Cardiac muscle cell (in vitro differentiated cells and primary cell): ENCODE measurements at regions not wholly inside any gene's neighbourhood (a gene's known extent, or its start where the extent isn't known, plus 50 kb on each side); places are given as distances from the start of the nearest gene placed in this dataset.

Source experiments
- DNase-seq, 2 donors: peaks; one replicate each; pipeline versions ENCODE4 v3.0.0 to v3.0.0-alpha.2; 2010 to 2017; ENCODE audit warnings: low read depth in 1 of 2, low spot score in 1 of 2
- H3K27ac ChIP-seq: fragments of 200-600 bp; sonication (generic); 2 replicates; pipeline ENCODE4 v1.5.1; 2016
- H3K27me3 ChIP-seq: fragments of 200-600 bp; sonication (generic); 2 replicates; pipeline ENCODE4 v1.6.0; 2016; ENCODE audit warnings: control low read depth
- H3K36me3 ChIP-seq: fragments of 200-600 bp; sonication (generic); 2 replicates; pipeline ENCODE4 v1.5.1; 2016; ENCODE audit warnings: control low read depth
- H3K4me1 ChIP-seq: fragments of 200-600 bp; sonication (generic); 2 replicates; pipeline ENCODE4 v1.8.1; 2017; ENCODE audit warnings: low read depth, mild to moderate bottlenecking, mixed run types
- H3K4me3 ChIP-seq: fragments of 200-600 bp; sonication (generic); 2 replicates; pipeline ENCODE4 v1.5.1; 2016; ENCODE audit warnings: mild to moderate bottlenecking
- H3K9me3 ChIP-seq: fragments of 200-600 bp; sonication (generic); 2 replicates; pipeline ENCODE4 v1.5.1; 2017; ENCODE audit warnings: low read depth, mild to moderate bottlenecking, control low read depth
- CTCF ChIP-seq: IDR thresholded peaks from 2 replicates; pipeline ENCODE4 v1.5.1; 2012; ENCODE audit warnings: low read depth, mild to moderate bottlenecking, low read length

DNA sequence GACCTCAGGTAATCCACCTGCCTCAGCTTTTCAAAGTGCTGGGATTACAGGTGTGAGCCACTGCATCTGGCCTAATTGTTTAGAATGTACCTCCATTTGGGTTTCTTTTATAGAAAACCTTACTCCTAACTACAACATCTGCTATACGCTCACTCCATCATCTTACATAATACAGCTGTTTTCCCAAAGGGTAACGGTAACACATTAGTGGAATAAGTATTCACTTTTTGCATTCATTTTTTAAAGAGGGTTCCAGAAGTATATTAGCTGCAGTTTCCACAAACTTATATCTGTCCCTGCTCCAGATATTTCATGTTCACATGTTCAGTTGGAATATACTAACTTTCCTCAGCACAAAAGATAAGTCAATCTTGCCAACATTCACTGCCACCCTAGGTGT lies 640.1 kb upstream of the FSHR start:
- H3K4me1 ChIP-seq, result no peaks in the 10 kb centered on the region
- no peak for TF ChIP-seq CTCF
- H3K36me3 ChIP-seq, result no peaks in the 10 kb centered on the region
- no peak overlapping the region for H3K27ac ChIP-seq
- no peaks in the 10 kb centered on the region for H3K27me3 ChIP-seq
- DNase-seq, result no peak
- no peak overlapping the region for H3K4me3 ChIP-seq
- H3K9me3 ChIP-seq, result no peaks in the 10 kb centered on the region

DNA sequence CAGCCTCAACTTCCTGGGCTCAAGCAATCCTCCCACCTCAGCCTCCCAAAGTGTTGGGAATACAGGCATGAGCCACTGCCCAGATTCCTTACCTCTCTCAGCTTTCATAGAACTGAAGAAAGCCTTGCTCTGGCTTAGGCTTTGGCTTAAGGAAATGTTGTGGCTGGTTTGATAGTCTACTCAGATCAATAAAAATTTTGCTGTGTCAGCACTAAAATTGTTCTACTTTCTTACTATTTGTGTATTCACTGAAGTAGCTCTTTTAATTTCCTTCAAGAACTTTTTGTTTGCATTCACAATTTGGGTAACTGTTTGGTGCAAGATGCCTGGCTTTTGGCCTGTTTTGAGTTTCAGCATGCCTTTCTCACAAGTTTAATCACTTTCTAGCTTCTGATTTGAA lies 634.0 kb upstream of the FSHR start:
- Histone ChIP-seq H3K36me3 (no peaks in the 10 kb centered on the region), H3K4me1 (no peaks in the 10 kb centered on the region), H3K27me3 (no peaks in the 10 kb centered on the region), H3K27ac (no peak overlapping the region), H3K4me3 (no peak overlapping the region), H3K9me3 (no peaks in the 10 kb centered on the region)
- no peak for DNase-seq
- TF ChIP-seq CTCF, result no peak

DNA sequence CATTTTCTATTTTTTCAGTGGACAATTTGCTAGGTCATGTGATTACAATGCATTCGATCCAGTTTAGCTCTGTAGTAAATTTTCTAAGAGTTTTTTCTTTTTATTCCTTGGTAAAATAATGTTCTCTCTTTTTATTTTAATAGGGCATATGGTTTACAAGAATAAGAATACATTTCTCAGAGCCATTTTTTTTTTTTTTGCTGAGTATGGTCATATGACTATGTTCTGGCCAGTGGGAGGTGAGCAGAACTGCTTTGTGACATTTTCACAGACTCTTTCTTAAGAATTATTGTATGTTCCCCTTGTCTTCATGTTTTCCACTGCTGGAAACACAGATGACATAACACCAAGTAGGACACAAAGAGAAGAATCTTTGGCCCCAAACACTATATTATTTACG lies 626.6 kb upstream of the FSHR start:
- TF ChIP-seq CTCF, result no peak
- Histone ChIP-seq H3K9me3 (no peaks in the 10 kb centered on the region), H3K4me1 (no peaks in the 10 kb centered on the region), H3K36me3 (no peaks in the 10 kb centered on the region), H3K27me3 (no peaks in the 10 kb centered on the region), H3K27ac (no peak overlapping the region), H3K4me3 (no peak overlapping the region)
- no peak for DNase-seq

- no peak for DNase-seq
- no peak overlapping the region for H3K27ac ChIP-seq
- TF ChIP-seq CTCF, result no peak
- no peaks in the 10 kb centered on the region for H3K4me1 ChIP-seq
- H3K36me3 ChIP-seq, result no peaks in the 10 kb centered on the region
- H3K9me3 ChIP-seq, result no peaks in the 10 kb centered on the region
- no peak overlapping the region for H3K4me3 ChIP-seq
- H3K27me3 ChIP-seq, result no peaks in the 10 kb centered on the region
These were observed 618.1 kb upstream of the FSHR start for GRCh38 chr2:49772299-49772970.

DNA sequence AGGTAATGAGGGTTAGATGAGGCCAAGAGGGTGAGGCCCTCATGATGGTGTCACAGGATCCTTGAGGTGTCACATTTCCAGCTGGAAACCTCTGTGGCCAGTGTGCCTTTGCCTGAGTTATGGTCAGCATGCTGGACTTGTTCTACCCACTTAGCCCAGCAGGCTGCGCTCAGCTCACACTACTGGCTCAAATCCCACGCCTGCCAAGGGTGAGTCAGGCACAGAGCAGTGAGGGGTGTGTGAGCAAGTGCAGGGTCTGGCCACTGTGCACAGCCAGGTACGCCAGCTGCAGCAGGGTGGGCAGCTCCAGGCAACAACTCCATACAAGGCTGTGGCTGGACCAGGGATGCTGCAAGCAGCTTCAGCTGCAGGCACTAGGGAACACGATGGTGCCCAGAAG lies 616.6 kb upstream of the FSHR start:
- no peaks in the 10 kb centered on the region for H3K4me1 ChIP-seq
- no peaks in the 10 kb centered on the region for H3K27me3 ChIP-seq
- H3K27ac ChIP-seq, result no peak overlapping the region
- peak; percentile 28 to 75 for DNase-seq
- no peaks in the 10 kb centered on the region for H3K36me3 ChIP-seq
- no peaks in the 10 kb centered on the region for H3K9me3 ChIP-seq
- H3K4me3 ChIP-seq, result no peak overlapping the region
- TF ChIP-seq CTCF, result peak; percentile 27
